Hepatocyte (in vitro differentiated cells): ENCODE measurements at regions not wholly inside any gene's neighbourhood (a gene's known extent, or its start where the extent isn't known, plus 50 kb on each side); places are given as distances from the start of the nearest gene placed in this dataset.

Experiments
- EZH2 ChIP-seq: fragments of 200-600 bp; sonication (generic); IDR thresholded peaks from 2 replicates; pipeline ENCODE4 v1.6.1; 2016; ENCODE audit warnings: antibody characterized with exemption, mild to moderate bottlenecking, borderline replicate concordance
- TF ChIP-seq, protein P1 (sequence below): fragments of 200-600 bp; sonication (generic); IDR thresholded peaks from 2 replicates; pipeline ENCODE4 v1.5.1; 2016; ENCODE audit warnings: antibody characterized with exemption, mild to moderate bottlenecking; ENCODE audit not compliant: poor library complexity

GRCh38 chr2:8571301-8571791 lies 110.5 kb upstream of the ID2 start:
- no peak for TF ChIP-seq EZH2
- TF ChIP-seq, protein P1, sequence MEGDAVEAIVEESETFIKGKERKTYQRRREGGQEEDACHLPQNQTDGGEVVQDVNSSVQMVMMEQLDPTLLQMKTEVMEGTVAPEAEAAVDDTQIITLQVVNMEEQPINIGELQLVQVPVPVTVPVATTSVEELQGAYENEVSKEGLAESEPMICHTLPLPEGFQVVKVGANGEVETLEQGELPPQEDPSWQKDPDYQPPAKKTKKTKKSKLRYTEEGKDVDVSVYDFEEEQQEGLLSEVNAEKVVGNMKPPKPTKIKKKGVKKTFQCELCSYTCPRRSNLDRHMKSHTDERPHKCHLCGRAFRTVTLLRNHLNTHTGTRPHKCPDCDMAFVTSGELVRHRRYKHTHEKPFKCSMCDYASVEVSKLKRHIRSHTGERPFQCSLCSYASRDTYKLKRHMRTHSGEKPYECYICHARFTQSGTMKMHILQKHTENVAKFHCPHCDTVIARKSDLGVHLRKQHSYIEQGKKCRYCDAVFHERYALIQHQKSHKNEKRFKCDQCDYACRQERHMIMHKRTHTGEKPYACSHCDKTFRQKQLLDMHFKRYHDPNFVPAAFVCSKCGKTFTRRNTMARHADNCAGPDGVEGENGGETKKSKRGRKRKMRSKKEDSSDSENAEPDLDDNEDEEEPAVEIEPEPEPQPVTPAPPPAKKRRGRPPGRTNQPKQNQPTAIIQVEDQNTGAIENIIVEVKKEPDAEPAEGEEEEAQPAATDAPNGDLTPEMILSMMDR = no peak
